Transverse colon (tissue), 4 donors: ENCODE measurements at regions not wholly inside any gene's neighbourhood (a gene's known extent, or its start where the extent isn't known, plus 50 kb on each side); places are given as distances from the start of the nearest gene placed in this dataset.

Source experiments
- DNase-seq: peaks from one replicate; pipeline ENCODE4 v3.0.0-alpha.2; 2019
- H3K27ac ChIP-seq, 4 donors: fragments of 200-600 bp; sonication (generic); 2 replicates each; pipeline ENCODE4 v1.5.1; 2016 to 2018; ENCODE audit warnings: inconsistent platforms in 4 of 4
- H3K27me3 ChIP-seq: fragments of 200-600 bp; sonication (generic); 2 replicates; pipeline ENCODE4 v1.5.1; 2017; ENCODE audit warnings: inconsistent platforms
- H3K36me3 ChIP-seq, 4 donors: fragments of 200-600 bp; sonication (generic); 2 replicates each; pipeline ENCODE4 v1.5.1; 2017 to 2019; ENCODE audit warnings: inconsistent platforms in 4 of 4
- H3K4me1 ChIP-seq, 4 donors: fragments of 200-600 bp; sonication (generic); 2 replicates each; pipeline ENCODE4 v1.5.1; 2017 to 2020; ENCODE audit warnings: inconsistent platforms in 4 of 4
- H3K4me3 ChIP-seq, 4 donors: fragments of 200-600 bp; sonication (generic); 1 replicate in 1 of 4; 2 replicates in 3 of 4; pipeline versions ENCODE4 v1.5.1 to v1.6.1; 2017 to 2019; ENCODE audit warnings: inconsistent platforms in 4 of 4
- H3K9me3 ChIP-seq, 2 donors: fragments of 200-600 bp; sonication (generic); 2 replicates each; pipeline ENCODE4 v1.5.1; 2017 to 2019; ENCODE audit warnings: inconsistent platforms in 2 of 2
- EP300 ChIP-seq: sonication (generic); formaldehyde crosslinking; IDR thresholded peaks from one replicate; pipeline ENCODE4 v1.6.1; 2017; ENCODE audit warnings: antibody characterized with exemption, low read depth
- POLR2A ChIP-seq: fragments of 450-650 bp; IDR thresholded peaks from one replicate; pipeline ENCODE4 v1.6.1; 2016; ENCODE audit warnings: antibody characterized with exemption, mild to moderate bottlenecking, moderate library complexity
- POLR2AphosphoS5 ChIP-seq, 3 donors: sonication (generic); formaldehyde crosslinking; IDR thresholded peaks; one replicate each; pipeline ENCODE4 v1.6.1; 2016; ENCODE audit warnings: antibody characterized with exemption in 3 of 3
- WGBS, 2 donors: methylation state at CpG; one replicate each; pipeline ENCODE4 v1.1.5; 2018; ENCODE audit warnings: low coverage in 1 of 2; 5-methylcytosine and 5-hydroxymethylcytosine counted together
- in situ Hi-C, 4 donors: fragments of 200-750 bp; cut with MboI; loops; one replicate each; pipeline versions ENCODE4 v1.15.0 to v1.15.1; 2017; ENCODE audit warnings: low sequenced_read_pairs in 3 of 4, low pct_ligation_motif_present in 1 of 4, low pct_unique_long_range_greater_than_20kb in 1 of 4
- intact Hi-C: fragments of 100-400 bp; cut with DNase I; formaldehyde crosslinking; loops from one replicate; pipeline ENCODE4 v1.15.1; 2023; ENCODE audit warnings: low total_unique reads
- TF ChIP-seq, protein P1 (sequence below), 5 experiments: fragments of 200-600 bp in 3 of 5; fragments of 450-650 bp in 2 of 5; sonication (generic) in 3 of 5; IDR thresholded peaks; 1 replicate in 2 of 5; 2 replicates in 3 of 5; pipeline ENCODE4 v1.5.1; 2016 to 2017; ENCODE audit warnings: antibody characterized with exemption in 5 of 5, inconsistent platforms in 3 of 5, mild to moderate bottlenecking in 2 of 5, moderate library complexity in 1 of 5

GRCh38 chr22:49011379-49011768 is 816.3 kb downstream of the BRD1 start:
- no peak overlapping the region for H3K27ac ChIP-seq
- TF ChIP-seq EP300: no peak
- TF ChIP-seq POLR2AphosphoS5 (IDR thresholded peaks at IDR 0.05): no peak
- TF ChIP-seq, protein P1, sequence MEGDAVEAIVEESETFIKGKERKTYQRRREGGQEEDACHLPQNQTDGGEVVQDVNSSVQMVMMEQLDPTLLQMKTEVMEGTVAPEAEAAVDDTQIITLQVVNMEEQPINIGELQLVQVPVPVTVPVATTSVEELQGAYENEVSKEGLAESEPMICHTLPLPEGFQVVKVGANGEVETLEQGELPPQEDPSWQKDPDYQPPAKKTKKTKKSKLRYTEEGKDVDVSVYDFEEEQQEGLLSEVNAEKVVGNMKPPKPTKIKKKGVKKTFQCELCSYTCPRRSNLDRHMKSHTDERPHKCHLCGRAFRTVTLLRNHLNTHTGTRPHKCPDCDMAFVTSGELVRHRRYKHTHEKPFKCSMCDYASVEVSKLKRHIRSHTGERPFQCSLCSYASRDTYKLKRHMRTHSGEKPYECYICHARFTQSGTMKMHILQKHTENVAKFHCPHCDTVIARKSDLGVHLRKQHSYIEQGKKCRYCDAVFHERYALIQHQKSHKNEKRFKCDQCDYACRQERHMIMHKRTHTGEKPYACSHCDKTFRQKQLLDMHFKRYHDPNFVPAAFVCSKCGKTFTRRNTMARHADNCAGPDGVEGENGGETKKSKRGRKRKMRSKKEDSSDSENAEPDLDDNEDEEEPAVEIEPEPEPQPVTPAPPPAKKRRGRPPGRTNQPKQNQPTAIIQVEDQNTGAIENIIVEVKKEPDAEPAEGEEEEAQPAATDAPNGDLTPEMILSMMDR (IDR thresholded peaks at IDR 0.05): no peak
- TF ChIP-seq POLR2A: no peak
- H3K4me1 ChIP-seq: no peaks in the 10 kb centered on the region
- in situ Hi-C loops (no loop called here), intact Hi-C loops (no loop called here)
- no peaks in the 10 kb centered on the region for H3K27me3 ChIP-seq
- DNase-seq: no peak
- H3K36me3 ChIP-seq: no peaks in the 10 kb centered on the region
- WGBS, 2 donors: 75% methylated on average over 11 of the region's 11 CpGs; no CpG with 5 or more reads in 1 of the 2 donors
- no peak overlapping the region for H3K4me3 ChIP-seq
- no peaks in the 10 kb centered on the region for H3K9me3 ChIP-seq

GRCh38 chr22:49010901-49011300 is 816.8 kb downstream of the BRD1 start:
- no peak overlapping the region for H3K27ac ChIP-seq
- H3K4me1 ChIP-seq: no peaks in the 10 kb centered on the region
- H3K9me3 ChIP-seq: no peaks in the 10 kb centered on the region
- TF ChIP-seq POLR2A (no peak), POLR2AphosphoS5 (IDR thresholded peaks at IDR 0.05) (no peak), EP300 (no peak)
- TF ChIP-seq, protein P1 (IDR thresholded peaks at IDR 0.05): no peak
- H3K36me3 ChIP-seq: no peaks in the 10 kb centered on the region
- H3K4me3 ChIP-seq: no peak overlapping the region
- intact Hi-C loops (no loop called here), in situ Hi-C loops (no loop called here)
- WGBS, 2 donors: 80% methylated on average over 12 of the region's 12 CpGs; no CpG with 5 or more reads in 1 of the 2 donors
- no peaks in the 10 kb centered on the region for H3K27me3 ChIP-seq
- no peak for DNase-seq

- intact Hi-C loops (no loop called here), in situ Hi-C loops (no loop called here)
- Histone ChIP-seq H3K4me1 (no peaks in the 10 kb centered on the region), H3K9me3 (no peaks in the 10 kb centered on the region), H3K27ac (no peak overlapping the region), H3K27me3 (no peaks in the 10 kb centered on the region), H3K36me3 (no peaks in the 10 kb centered on the region), H3K4me3 (no peak overlapping the region)
- no peak for DNase-seq
- TF ChIP-seq EP300 (no peak), POLR2AphosphoS5 (IDR thresholded peaks at IDR 0.05) (no peak), POLR2A (no peak)
- TF ChIP-seq, protein P1 (IDR thresholded peaks at IDR 0.05): no peak
- 26 to 82% methylated on average over 9 to 25 of the region's 25 CpGs for WGBS, 2 donors
Measured at GRCh38 chr22:49010070-49010863, 817.4 kb downstream of the BRD1 start.

- whole genome bisulfite sequencing, 2 donors: 82% methylated on average over 12 of the region's 12 CpGs; no CpG with 5 or more reads in 1 of the 2 donors
- H3K4me3 ChIP-seq: no peak overlapping the region
- no peak overlapping the region for H3K27ac ChIP-seq
- intact Hi-C loops: no loop called here
- no peaks in the 10 kb centered on the region for H3K36me3 ChIP-seq
- TF ChIP-seq, protein P1 (IDR thresholded peaks at IDR 0.05): no peak
- TF ChIP-seq POLR2AphosphoS5 (IDR thresholded peaks at IDR 0.05) (no peak), POLR2A (no peak), EP300 (no peak)
- in situ Hi-C loops: no loop called here
- H3K4me1 ChIP-seq: no peaks in the 10 kb centered on the region
- no peaks in the 10 kb centered on the region for H3K9me3 ChIP-seq
- no peaks in the 10 kb centered on the region for H3K27me3 ChIP-seq
- no peak for DNase-seq
Measured at GRCh38 chr22:49009359-49010063, 818.2 kb downstream of the BRD1 start.
